Sigmoid colon (tissue), 6 donors: ENCODE measurements at regions not wholly inside any gene's neighbourhood (a gene's known extent, or its start where the extent isn't known, plus 50 kb on each side); places are given as distances from the start of the nearest gene placed in this dataset.

ENCODE experiments used
- DNase-seq: peaks from one replicate; pipeline ENCODE4 v3.0.0-alpha.2; 2019
- H3K27ac ChIP-seq, 4 donors: fragments of 200-600 bp; sonication (generic); one replicate each; pipeline ENCODE4 v1.5.1; 2016 to 2019; ENCODE audit warnings: mild to moderate bottlenecking in 1 of 4
- H3K27me3 ChIP-seq, 3 donors: fragments of 200-600 bp; sonication (generic); one replicate each; pipeline ENCODE4 v1.5.1; 2019; ENCODE audit warnings: mild to moderate bottlenecking in 1 of 3
- H3K36me3 ChIP-seq, 4 donors: fragments of 200-600 bp; sonication (generic); one replicate each; pipeline ENCODE4 v1.5.1; 2016 to 2019
- H3K4me1 ChIP-seq, 4 donors: fragments of 200-600 bp; sonication (generic); one replicate each; pipeline ENCODE4 v1.5.1; 2017 to 2019
- H3K4me3 ChIP-seq, 4 donors: fragments of 200-600 bp; sonication (generic); one replicate each; pipeline ENCODE4 v1.5.1; 2017 to 2019; ENCODE audit warnings: mild to moderate bottlenecking in 2 of 4, moderate library complexity in 1 of 4
- H3K9me3 ChIP-seq, 4 donors: fragments of 200-600 bp in 3 of 4; sonication (generic) in 3 of 4; one replicate each; pipeline versions ENCODE4 v1.5.1 to v1.6.1; 2013 to 2019
- EP300 ChIP-seq, 4 donors: sonication (generic); formaldehyde crosslinking; IDR thresholded peaks; one replicate each; pipeline ENCODE4 v1.6.1; 2017; ENCODE audit warnings: antibody characterized with exemption in 4 of 4
- POLR2A ChIP-seq, 2 donors: fragments of 450-650 bp; IDR thresholded peaks; one replicate each; pipeline ENCODE4 v1.6.1; 2016; ENCODE audit warnings: antibody characterized with exemption in 2 of 2, mild to moderate bottlenecking in 2 of 2, moderate library complexity in 2 of 2
- POLR2AphosphoS5 ChIP-seq, 4 donors: sonication (generic); formaldehyde crosslinking; IDR thresholded peaks; one replicate each; pipeline ENCODE4 v1.6.1; 2017; ENCODE audit warnings: antibody characterized with exemption in 4 of 4
- WGBS, 2 donors: extraction: QIAGEN DNeasy Blood & Tissue Kit; methylation state at CpG; one replicate each; pipeline ENCODE4 v1.1.7; 2013; 5-methylcytosine and 5-hydroxymethylcytosine counted together
- intact Hi-C: fragments of 100-400 bp; cut with DNase I; formaldehyde crosslinking; loops from one replicate; pipeline ENCODE4 v1.15.1; 2023
- TF ChIP-seq, protein P1 (sequence below), 4 experiments: fragments of 450-650 bp in 3 of 4; fragments of 200-600 bp in 1 of 4; IDR thresholded peaks; one replicate each; pipeline ENCODE4 v1.5.1; 2016 to 2019; ENCODE audit warnings: antibody characterized with exemption in 4 of 4, mild to moderate bottlenecking in 3 of 4, moderate library complexity in 2 of 4
- donor health status: healthy with polysubstance abuse.
- donor health status: healthy.

DNA sequence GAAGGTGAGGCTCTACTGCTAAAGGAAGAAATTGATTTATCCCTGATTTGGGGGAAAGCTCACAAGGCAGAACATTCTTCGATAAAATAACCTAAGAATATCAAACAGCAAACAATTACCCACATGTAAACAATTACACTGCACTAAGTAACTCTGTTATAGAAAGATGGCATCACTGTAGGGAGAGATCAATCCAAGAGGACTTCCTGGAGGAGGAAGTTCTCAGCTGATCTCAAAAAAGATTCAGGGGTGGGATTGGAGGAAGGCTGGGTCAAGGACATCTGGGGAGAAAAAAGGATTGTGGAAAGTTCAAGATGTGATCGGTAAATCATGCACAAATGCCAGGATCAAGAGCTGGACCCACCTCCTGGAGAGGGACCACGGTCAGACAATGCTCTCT, 361.0 kb upstream of the SULF2 start:
- H3K9me3 ChIP-seq, result no peaks in the 10 kb centered on the region
- H3K27ac ChIP-seq, result no peak overlapping the region
- no peaks in the 10 kb centered on the region for H3K36me3 ChIP-seq
- WGBS, 2 donors, result 79 to 88% methylated on average over 3 of the region's 3 CpGs
- H3K27me3 ChIP-seq, result no peaks in the 10 kb centered on the region
- no peak overlapping the region for H3K4me3 ChIP-seq
- no peak for DNase-seq
- TF ChIP-seq POLR2A (IDR thresholded peaks at IDR 0.05) (no peak), POLR2AphosphoS5 (IDR thresholded peaks at IDR 0.05) (no peak), EP300 (IDR thresholded peaks at IDR 0.05) (no peak)
- TF ChIP-seq, protein P1, sequence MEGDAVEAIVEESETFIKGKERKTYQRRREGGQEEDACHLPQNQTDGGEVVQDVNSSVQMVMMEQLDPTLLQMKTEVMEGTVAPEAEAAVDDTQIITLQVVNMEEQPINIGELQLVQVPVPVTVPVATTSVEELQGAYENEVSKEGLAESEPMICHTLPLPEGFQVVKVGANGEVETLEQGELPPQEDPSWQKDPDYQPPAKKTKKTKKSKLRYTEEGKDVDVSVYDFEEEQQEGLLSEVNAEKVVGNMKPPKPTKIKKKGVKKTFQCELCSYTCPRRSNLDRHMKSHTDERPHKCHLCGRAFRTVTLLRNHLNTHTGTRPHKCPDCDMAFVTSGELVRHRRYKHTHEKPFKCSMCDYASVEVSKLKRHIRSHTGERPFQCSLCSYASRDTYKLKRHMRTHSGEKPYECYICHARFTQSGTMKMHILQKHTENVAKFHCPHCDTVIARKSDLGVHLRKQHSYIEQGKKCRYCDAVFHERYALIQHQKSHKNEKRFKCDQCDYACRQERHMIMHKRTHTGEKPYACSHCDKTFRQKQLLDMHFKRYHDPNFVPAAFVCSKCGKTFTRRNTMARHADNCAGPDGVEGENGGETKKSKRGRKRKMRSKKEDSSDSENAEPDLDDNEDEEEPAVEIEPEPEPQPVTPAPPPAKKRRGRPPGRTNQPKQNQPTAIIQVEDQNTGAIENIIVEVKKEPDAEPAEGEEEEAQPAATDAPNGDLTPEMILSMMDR (IDR thresholded peaks at IDR 0.05), result no peak
- H3K4me1 ChIP-seq, result no peaks in the 10 kb centered on the region
- intact Hi-C loops, result no loop called here

DNA sequence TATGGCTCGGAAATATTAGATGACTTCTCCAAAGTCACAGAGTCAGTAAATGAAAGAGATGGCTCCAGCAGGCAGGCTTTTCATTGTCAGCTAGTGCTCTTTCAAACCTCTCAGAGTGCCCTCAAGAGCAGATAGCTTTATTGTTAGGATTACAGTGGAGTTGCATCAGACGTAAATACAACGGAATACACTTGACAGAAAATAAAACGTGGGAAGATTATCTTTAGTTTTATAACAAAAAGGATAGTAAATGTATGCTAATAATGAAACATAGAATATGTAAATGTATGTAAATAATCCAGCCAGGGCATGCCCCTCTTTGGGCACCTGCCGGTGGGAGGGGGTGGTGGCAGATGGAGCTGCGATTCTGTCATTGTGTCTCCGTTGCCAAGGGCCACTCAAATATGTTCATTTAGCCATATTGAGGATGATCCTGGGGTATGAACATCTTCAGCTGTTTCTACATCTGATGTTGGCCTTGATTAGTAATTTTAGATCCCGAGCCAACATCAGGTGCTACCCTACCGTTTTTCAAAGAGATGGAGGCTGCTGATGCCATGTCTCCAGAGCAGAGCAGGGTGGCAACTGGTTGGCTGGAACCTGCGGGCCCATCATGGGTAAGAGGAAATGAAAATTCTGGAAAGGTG, 358.3 kb upstream of the SULF2 start:
- no peaks in the 10 kb centered on the region for H3K27me3 ChIP-seq
- peak; percentile 14 for DNase-seq
- 75 to 84% methylated on average over 10 of the region's 10 CpGs for WGBS, 2 donors
- H3K27ac ChIP-seq, result no peak overlapping the region
- H3K36me3 ChIP-seq, result no peaks in the 10 kb centered on the region
- TF ChIP-seq EP300 (IDR thresholded peaks at IDR 0.05) (no peak), POLR2A (IDR thresholded peaks at IDR 0.05) (no peak), POLR2AphosphoS5 (IDR thresholded peaks at IDR 0.05) (no peak)
- TF ChIP-seq, protein P1 (IDR thresholded peaks at IDR 0.05), result no peak
- H3K4me3 ChIP-seq, result no peak overlapping the region
- intact Hi-C loops, result no loop called here
- H3K4me1 ChIP-seq, result peaks cover 0 to 16% (median 2%) of the 10 kb centered on the region in 4 donors
- no peaks in the 10 kb centered on the region for H3K9me3 ChIP-seq

DNA sequence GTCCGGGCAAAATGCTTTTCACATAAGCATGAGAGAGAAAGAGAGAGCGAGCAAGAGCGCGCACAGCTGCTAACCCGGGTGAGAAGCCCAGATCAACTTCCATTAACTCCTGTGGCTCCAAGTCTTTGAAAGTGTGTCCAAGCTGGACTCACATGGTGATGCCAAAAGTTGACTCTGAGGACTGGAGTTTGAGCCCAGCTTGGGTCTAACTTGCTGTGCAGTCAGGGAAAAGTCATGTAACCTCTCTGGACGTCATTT, 357.2 kb upstream of the SULF2 start:
- Histone ChIP-seq H3K27ac (no peak overlapping the region), H3K27me3 (no peaks in the 10 kb centered on the region), H3K36me3 (no peaks in the 10 kb centered on the region), H3K9me3 (no peaks in the 10 kb centered on the region), H3K4me1 (peaks cover 0 to 16% (median 2%) of the 10 kb centered on the region in 4 donors), H3K4me3 (no peak overlapping the region)
- 79% methylated on average over 6 of the region's 6 CpGs for WGBS, 2 donors
- intact Hi-C loops, result no loop called here
- no peak for TF ChIP-seq POLR2AphosphoS5 (IDR thresholded peaks at IDR 0.05)
- no peak for TF ChIP-seq EP300 (IDR thresholded peaks at IDR 0.05)
- TF ChIP-seq, protein P1 (IDR thresholded peaks at IDR 0.05), result no peak
- DNase-seq, result no peak

DNA sequence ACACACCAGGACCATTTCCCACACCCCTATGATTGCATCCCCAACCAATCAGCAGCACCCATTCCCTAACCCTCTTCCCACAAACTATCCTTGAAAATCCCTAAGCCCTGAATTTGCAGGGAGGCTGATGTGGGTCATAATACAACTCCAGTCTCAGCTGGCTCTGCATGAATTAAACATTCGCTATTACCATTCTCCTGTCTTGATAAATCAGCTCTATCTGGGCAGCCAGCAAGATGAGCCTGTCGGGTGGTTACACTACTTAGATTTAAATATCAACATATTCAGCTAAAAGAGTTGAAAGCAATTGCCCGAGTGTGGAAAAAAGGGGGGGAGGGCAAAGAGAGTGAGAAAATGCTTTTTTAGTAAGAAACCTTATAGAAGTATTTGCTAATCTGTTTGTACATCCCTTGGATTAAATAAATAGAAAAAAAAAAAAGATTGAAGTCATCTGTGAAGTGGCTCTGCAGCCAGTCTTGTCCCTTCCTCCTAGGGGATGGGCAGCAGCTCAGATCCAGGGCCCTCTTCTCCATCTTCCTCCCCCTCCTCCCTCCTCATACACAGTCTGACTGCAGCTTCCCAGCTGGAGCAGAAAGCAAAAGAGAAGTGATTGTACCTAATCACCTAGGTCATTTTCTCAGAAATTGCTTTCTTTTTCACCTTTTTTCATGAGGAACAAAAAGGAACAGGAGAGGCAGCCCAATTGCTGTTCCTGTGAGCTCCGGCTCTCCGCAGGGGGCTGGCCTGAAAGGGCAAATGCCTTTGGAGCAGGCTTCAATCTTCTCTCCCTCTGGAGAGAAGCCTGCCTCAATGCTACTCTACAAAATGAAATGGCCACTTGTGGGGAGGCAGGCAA, 356.6 kb upstream of the SULF2 start:
- 73 to 87% methylated on average over 5 of the region's 5 CpGs for WGBS, 2 donors
- Histone ChIP-seq H3K4me3 (no peak overlapping the region), H3K9me3 (no peaks in the 10 kb centered on the region), H3K27me3 (no peaks in the 10 kb centered on the region), H3K36me3 (no peaks in the 10 kb centered on the region), H3K4me1 (peaks cover 0 to 16% (median 2%) of the 10 kb centered on the region in 4 donors), H3K27ac (no peak overlapping the region)
- DNase-seq, result peak; percentile 4
- intact Hi-C loops, result no loop called here
- TF ChIP-seq POLR2AphosphoS5 (IDR thresholded peaks at IDR 0.05) (no peak), POLR2A (IDR thresholded peaks at IDR 0.05) (no peak), EP300 (IDR thresholded peaks at IDR 0.05) (no peak)
- TF ChIP-seq, protein P1 (IDR thresholded peaks at IDR 0.05), result no peak
